Bronchial epithelial cell (primary cell): ENCODE measurements at regions not wholly inside any gene's neighbourhood (a gene's known extent, or its start where the extent isn't known, plus 50 kb on each side); places are given as distances from the start of the nearest gene placed in this dataset.
"Not testable (repeated sequence)": the region's sequence is repeated elsewhere in the genome, so short reads cannot be mapped to it uniquely, and the experiment has no call there.

ENCODE experiments used
- DNase-seq: peaks from one replicate; pipeline ENCODE4 v3.0.0-alpha.2; 2010; ENCODE audit warnings: low read depth
- FAIRE-seq: peaks from 2 replicates; lab custom pipeline; 2011; peaks lifted over from hg19 to GRCh38; lab: Jason Lieb, UNC
- H3K27me3 ChIP-seq: 2 replicates; pipeline ENCODE4 v1.5.1; 2011; ENCODE audit warnings: low read length; ENCODE audit not compliant: control insufficient read depth, insufficient read depth
- H3K36me3 ChIP-seq: 2 replicates; pipeline ENCODE4 v1.5.1; 2011; ENCODE audit warnings: low read length; ENCODE audit not compliant: control insufficient read depth, insufficient read depth
- H3K4me3 ChIP-seq: 2 replicates; pipeline ENCODE4 v1.5.1; 2011; ENCODE audit warnings: mild to moderate bottlenecking, low read depth, low read length, control low read depth
- TF ChIP-seq, protein P1 (sequence below): IDR thresholded peaks from 2 replicates; pipeline ENCODE4 v1.5.1; 2011; ENCODE audit warnings: mild to moderate bottlenecking, moderate library complexity, low read length, control low read depth, inconsistent platforms; ENCODE audit not compliant: insufficient read depth, severe bottlenecking

DNA sequence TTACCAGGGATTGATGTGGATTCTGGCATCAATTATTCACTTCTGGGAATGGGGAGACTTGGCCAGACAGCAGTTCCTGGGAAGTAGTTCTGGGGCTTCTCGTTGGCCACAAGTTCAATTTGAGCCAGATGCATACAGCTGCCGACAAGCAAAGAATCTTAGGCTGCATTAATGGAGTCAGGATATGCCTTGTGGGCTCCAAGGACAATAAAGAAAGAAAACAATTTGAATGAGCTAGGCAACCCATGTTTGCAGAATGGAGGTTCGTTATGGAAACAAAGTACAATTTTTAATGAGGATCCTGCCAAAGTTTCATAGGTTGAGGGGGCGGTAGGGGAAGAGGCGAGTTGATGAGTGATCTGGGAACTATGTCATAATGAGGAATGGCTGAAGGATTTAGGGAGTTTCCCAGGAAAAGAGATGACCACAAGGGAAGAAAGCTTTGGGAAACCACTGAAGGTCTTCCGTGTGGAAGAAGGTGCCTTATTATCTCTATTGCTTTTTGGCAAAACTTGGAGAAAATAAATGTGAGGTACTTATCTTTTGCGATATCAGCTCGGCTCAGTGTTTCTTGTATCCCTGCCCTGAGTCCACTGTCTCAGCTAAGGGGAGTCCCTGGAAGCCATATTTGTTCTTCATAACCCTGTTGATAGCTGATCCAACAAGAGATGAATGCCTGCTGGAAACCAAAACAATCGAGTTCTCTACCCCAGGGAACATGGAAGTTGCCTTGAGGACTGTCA, 181.0 kb upstream of the ZNF217 start:
- TF ChIP-seq, protein P1, sequence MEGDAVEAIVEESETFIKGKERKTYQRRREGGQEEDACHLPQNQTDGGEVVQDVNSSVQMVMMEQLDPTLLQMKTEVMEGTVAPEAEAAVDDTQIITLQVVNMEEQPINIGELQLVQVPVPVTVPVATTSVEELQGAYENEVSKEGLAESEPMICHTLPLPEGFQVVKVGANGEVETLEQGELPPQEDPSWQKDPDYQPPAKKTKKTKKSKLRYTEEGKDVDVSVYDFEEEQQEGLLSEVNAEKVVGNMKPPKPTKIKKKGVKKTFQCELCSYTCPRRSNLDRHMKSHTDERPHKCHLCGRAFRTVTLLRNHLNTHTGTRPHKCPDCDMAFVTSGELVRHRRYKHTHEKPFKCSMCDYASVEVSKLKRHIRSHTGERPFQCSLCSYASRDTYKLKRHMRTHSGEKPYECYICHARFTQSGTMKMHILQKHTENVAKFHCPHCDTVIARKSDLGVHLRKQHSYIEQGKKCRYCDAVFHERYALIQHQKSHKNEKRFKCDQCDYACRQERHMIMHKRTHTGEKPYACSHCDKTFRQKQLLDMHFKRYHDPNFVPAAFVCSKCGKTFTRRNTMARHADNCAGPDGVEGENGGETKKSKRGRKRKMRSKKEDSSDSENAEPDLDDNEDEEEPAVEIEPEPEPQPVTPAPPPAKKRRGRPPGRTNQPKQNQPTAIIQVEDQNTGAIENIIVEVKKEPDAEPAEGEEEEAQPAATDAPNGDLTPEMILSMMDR, result no peak
- H3K4me3 ChIP-seq, result no peak overlapping the region

DNA sequence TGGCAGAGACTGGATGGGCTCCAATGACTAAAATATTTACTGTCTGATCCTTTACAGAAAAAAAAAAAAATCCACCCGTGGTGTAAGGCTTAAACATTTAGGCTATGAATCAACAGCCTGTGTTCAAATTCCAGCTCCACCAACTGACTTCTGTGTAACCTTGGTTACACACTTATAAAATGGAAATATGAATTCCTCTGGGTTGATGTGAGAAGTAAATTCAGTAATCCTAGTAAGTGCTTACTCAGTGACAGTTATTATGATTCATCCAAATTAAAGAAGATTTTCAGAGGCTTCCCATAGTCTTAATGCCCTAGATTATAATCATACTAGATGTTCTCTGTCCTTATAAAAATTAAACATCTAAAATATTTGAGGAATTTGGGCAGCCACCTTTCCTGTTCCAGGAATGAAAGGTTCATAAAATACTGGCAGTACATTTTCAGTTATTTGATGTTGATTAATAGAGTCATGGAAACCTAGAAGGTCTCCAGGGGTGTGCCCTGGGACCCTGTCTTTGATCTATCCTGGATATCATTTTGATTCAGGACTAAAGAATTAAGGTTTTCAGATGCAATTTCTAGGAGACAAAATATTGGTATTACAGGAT, 180.3 kb upstream of the ZNF217 start:
- H3K36me3 ChIP-seq, result no peaks in the 10 kb centered on the region
- no peak overlapping the region for H3K4me3 ChIP-seq
- peak; percentile 97 for DNase-seq
- TF ChIP-seq, protein P1, result no peak
- FAIRE-seq, result no peak
- H3K27me3 ChIP-seq, result no peaks in the 10 kb centered on the region

More for the DNA sequence above, 181.0 kb upstream of the ZNF217 start:
- no peak for FAIRE-seq
- H3K36me3 ChIP-seq, result no peaks in the 10 kb centered on the region
- DNase-seq, result peak; percentile 93
- no peaks in the 10 kb centered on the region for H3K27me3 ChIP-seq

- not testable (repeated sequence) for DNase-seq, FAIRE-seq, H3K36me3 ChIP-seq, H3K27me3 ChIP-seq, H3K4me3 ChIP-seq
These were observed 179.6 kb upstream of the ZNF217 start for GRCh38 chr20:53773066-53773791.

DNA sequence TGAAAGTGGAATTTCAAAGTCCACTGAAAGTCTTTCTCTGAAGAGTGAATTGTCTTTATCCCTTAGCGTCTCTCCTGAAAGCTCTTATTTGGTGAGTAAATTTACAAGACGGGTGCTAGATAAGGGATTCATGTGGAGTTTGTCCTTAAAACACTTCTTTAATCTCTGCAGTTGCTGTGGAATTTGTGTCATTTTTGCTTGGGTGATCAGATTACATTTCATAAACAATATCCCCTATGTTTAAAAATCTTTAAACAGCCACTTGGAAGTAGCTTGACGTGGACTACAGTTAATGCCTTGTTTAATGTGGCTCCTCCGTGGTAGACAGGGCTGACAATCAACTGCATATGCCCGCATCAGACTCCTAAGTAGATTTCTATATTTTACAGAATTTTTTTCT, 175.4 kb upstream of the ZNF217 start:
- Histone ChIP-seq H3K27me3 (no peaks in the 10 kb centered on the region), H3K36me3 (no peaks in the 10 kb centered on the region), H3K4me3 (no peak overlapping the region)
- FAIRE-seq (no peak), DNase-seq (no peak)
- TF ChIP-seq, protein P1, result no peak

- DNase-seq, result no peak
- TF ChIP-seq, protein P1, result no peak
- no peaks in the 10 kb centered on the region for H3K36me3 ChIP-seq
- H3K4me3 ChIP-seq, result no peak overlapping the region
- FAIRE-seq, result no peak
- H3K27me3 ChIP-seq, result no peaks in the 10 kb centered on the region
These were observed 174.7 kb upstream of the ZNF217 start for GRCh38 chr20:53768329-53768728.
